ENCODE measurements at regions not wholly inside any gene's neighbourhood (a gene's known extent, or its start where the extent isn't known, plus 50 kb on each side); places are given as distances from the start of the nearest gene placed in this dataset.

DNA sequence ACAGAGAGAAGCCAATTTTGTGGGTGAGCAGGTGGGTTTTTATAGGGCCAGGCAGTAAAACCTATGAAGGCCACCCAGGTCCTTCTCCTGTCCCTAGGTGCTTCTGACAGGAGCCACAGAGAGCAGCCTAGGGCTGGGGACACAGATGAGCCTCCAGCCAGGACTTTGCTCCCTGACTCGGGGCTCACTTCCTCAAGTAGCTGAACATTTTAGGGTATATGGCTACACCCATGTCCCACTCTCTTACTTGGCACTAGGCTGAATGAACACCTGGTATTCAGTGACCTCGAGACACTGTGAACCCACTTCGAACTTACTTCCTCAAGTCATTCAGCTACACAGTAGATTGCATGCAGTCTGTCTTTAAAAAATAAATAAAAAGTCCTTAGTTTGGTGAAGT lies 217.3 kb downstream of the MID1IP1 start:
- TF ChIP-seq, protein P1, sequence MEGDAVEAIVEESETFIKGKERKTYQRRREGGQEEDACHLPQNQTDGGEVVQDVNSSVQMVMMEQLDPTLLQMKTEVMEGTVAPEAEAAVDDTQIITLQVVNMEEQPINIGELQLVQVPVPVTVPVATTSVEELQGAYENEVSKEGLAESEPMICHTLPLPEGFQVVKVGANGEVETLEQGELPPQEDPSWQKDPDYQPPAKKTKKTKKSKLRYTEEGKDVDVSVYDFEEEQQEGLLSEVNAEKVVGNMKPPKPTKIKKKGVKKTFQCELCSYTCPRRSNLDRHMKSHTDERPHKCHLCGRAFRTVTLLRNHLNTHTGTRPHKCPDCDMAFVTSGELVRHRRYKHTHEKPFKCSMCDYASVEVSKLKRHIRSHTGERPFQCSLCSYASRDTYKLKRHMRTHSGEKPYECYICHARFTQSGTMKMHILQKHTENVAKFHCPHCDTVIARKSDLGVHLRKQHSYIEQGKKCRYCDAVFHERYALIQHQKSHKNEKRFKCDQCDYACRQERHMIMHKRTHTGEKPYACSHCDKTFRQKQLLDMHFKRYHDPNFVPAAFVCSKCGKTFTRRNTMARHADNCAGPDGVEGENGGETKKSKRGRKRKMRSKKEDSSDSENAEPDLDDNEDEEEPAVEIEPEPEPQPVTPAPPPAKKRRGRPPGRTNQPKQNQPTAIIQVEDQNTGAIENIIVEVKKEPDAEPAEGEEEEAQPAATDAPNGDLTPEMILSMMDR (IDR thresholded peaks at IDR 0.05), result no peak
- TF ChIP-seq POLR2A (IDR thresholded peaks at IDR 0.05), result no peak
